SK-N-SH treated with all-trans-retinoic acid at 6 μM for 48 hours (cell line): ENCODE measurements at regions not wholly inside any gene's neighbourhood (a gene's known extent, or its start where the extent isn't known, plus 50 kb on each side); places are given as distances from the start of the nearest gene placed in this dataset.

Source experiments
- ATAC-seq: fragments of 200-7000 bp; cut with Tn5 transposase; 3 replicates; pipeline ENCODE4 v1.9.1; 2020; ENCODE audit warnings: mild to moderate bottlenecking, moderate library complexity
- ARNTL ChIP-seq: fragments of 450-650 bp; formaldehyde crosslinking; IDR thresholded peaks from 2 replicates; pipeline ENCODE4 v1.5.0; 2020; ENCODE audit warnings: low read depth, mild to moderate bottlenecking, moderate library complexity, borderline replicate concordance
- BACH2 ChIP-seq: fragments of 250-450 bp; sonication (Bioruptor Pico); IDR thresholded peaks from 2 replicates; pipeline ENCODE4 v1.9.0; 2021; ENCODE audit warnings: mild to moderate bottlenecking, borderline replicate concordance
- CSRNP3 ChIP-seq: fragments of 250-450 bp; sonication (Bioruptor Pico); IDR thresholded peaks from 2 replicates; pipeline ENCODE4 v1.5.1; 2021; ENCODE audit warnings: mild to moderate bottlenecking, moderate library complexity
- ESRRG ChIP-seq: fragments of 250-450 bp; sonication (Bioruptor Pico); IDR thresholded peaks from 2 replicates; pipeline ENCODE4 v1.6.1; 2021; ENCODE audit warnings: mild to moderate bottlenecking
- GLIS3 ChIP-seq: fragments of 250-450 bp; sonication (Bioruptor Pico); IDR thresholded peaks from 2 replicates; pipeline ENCODE4 v1.5.0; 2020; ENCODE audit warnings: mild to moderate bottlenecking, moderate library complexity
- ISL1 ChIP-seq: fragments of 250-450 bp; sonication (Bioruptor Pico); IDR thresholded peaks from 2 replicates; pipeline ENCODE4 v2.1.2; 2022; ENCODE audit warnings: mild to moderate bottlenecking, moderate library complexity
- OSR1 ChIP-seq: fragments of 250-450 bp; sonication (Bioruptor Pico); IDR thresholded peaks from 2 replicates; pipeline ENCODE4 v1.8.0; 2022; ENCODE audit warnings: moderate library complexity, mild to moderate bottlenecking, inconsistent platforms
- PATZ1 ChIP-seq: fragments of 250-450 bp; sonication (Bioruptor Pico); IDR thresholded peaks from 2 replicates; pipeline ENCODE4 v1.8.0; 2020; ENCODE audit warnings: mild to moderate bottlenecking, moderate library complexity, borderline replicate concordance
- POU6F1 ChIP-seq: fragments of 250-450 bp; sonication (Bioruptor Pico); IDR thresholded peaks from 2 replicates; pipeline ENCODE4 v1.8.0; 2021; ENCODE audit warnings: low read depth, mild to moderate bottlenecking, moderate library complexity, borderline replicate concordance
- PPARA ChIP-seq: fragments of 250-450 bp; sonication (Bioruptor Pico); IDR thresholded peaks from 2 replicates; pipeline ENCODE4 v1.5.0; 2020; ENCODE audit warnings: mild to moderate bottlenecking, borderline replicate concordance
- RARB ChIP-seq: fragments of 250-450 bp; sonication (Bioruptor Pico); IDR thresholded peaks from 2 replicates; pipeline ENCODE4 v1.8.0; 2021; ENCODE audit warnings: mild to moderate bottlenecking, moderate library complexity
- TCF4 ChIP-seq: fragments of 250-450 bp; sonication (Bioruptor Pico); IDR thresholded peaks from 2 replicates; pipeline ENCODE4 v1.8.0; 2021; ENCODE audit warnings: mild to moderate bottlenecking, moderate library complexity, borderline replicate concordance
- TSHZ2 ChIP-seq: fragments of 250-450 bp; sonication (Bioruptor Pico); IDR thresholded peaks from 2 replicates; pipeline ENCODE4 v1.5.0; 2020; ENCODE audit warnings: mild to moderate bottlenecking, moderate library complexity
- ZFP3 ChIP-seq: fragments of 250-450 bp; sonication (Bioruptor Pico); IDR thresholded peaks from 2 replicates; pipeline ENCODE4 v1.5.0; 2020; ENCODE audit warnings: mild to moderate bottlenecking, moderate library complexity
- ZFP30 ChIP-seq: fragments of 450-650 bp; formaldehyde crosslinking; IDR thresholded peaks from 2 replicates; pipeline ENCODE4 v1.5.0; 2022; ENCODE audit warnings: mild to moderate bottlenecking, moderate library complexity
- ZNF8 ChIP-seq: fragments of 450-650 bp; formaldehyde crosslinking; IDR thresholded peaks from 2 replicates; pipeline ENCODE4 v1.5.0; 2020; ENCODE audit warnings: mild to moderate bottlenecking, moderate library complexity

- TF ChIP-seq CSRNP3 (CRISPR knock-in tag) = no peak
- TF ChIP-seq BACH2 (CRISPR knock-in tag) = no peak
- TF ChIP-seq RARB (CRISPR knock-in tag) = no peak
- TF ChIP-seq POU6F1 (CRISPR knock-in tag) = no peak
- no peak for TF ChIP-seq GLIS3 (CRISPR knock-in tag)
- TF ChIP-seq ARNTL (CRISPR knock-in tag) = no peak
- TF ChIP-seq, all 23 proteins: peak for 0
These were observed 77.2 kb upstream of the NEIL3 start (continued) for GRCh38 chr4:177232473-177232872.

GRCh38 chr4:177235026-177235425, 74.6 kb upstream of the NEIL3 start:
- TF ChIP-seq ARNTL (CRISPR knock-in tag) = no peak
- no peak for TF ChIP-seq ESRRG (CRISPR knock-in tag)
- no peak for TF ChIP-seq GLIS3 (CRISPR knock-in tag)
- TF ChIP-seq PATZ1 = no peak
- no peak for TF ChIP-seq PPARA (CRISPR knock-in tag)
- no peak for TF ChIP-seq TCF4 (CRISPR knock-in tag)
- TF ChIP-seq TSHZ2 (CRISPR knock-in tag) = no peak
- no peak for TF ChIP-seq OSR1
- no peak for TF ChIP-seq ZNF8 (CRISPR knock-in tag)
- TF ChIP-seq POU6F1 (CRISPR knock-in tag) = no peak
- TF ChIP-seq RARB (CRISPR knock-in tag) = no peak
- TF ChIP-seq ZFP3 (CRISPR knock-in tag) = no peak
- TF ChIP-seq ZFP30 = no peak
- TF ChIP-seq ISL1 (CRISPR knock-in tag) = no peak
- TF ChIP-seq CSRNP3 (CRISPR knock-in tag) = no peak
- no peak for ATAC-seq

- no peak for TF ChIP-seq GLIS3 (CRISPR knock-in tag)
- TF ChIP-seq RARB (CRISPR knock-in tag) = no peak
- no peak for TF ChIP-seq ESRRG (CRISPR knock-in tag)
- no peak for TF ChIP-seq TSHZ2 (CRISPR knock-in tag)
- no peak for ATAC-seq
These were observed 72.8 kb upstream of the NEIL3 start for GRCh38 chr4:177236886-177237285.
